ENCODE measurements at regions not wholly inside any gene's neighbourhood (a gene's known extent, or its start where the extent isn't known, plus 50 kb on each side); places are given as distances from the start of the nearest gene placed in this dataset.
"Not testable (repeated sequence)": the region's sequence is repeated elsewhere in the genome, so short reads cannot be mapped to it uniquely, and the experiment has no call there.

- DNase-seq, result no peak
- Histone ChIP-seq H3K27me3 (replicated peaks) (no peaks in the 10 kb centered on the region), H3K4me3 (ENCODE audit: low read depth, low read length) (no peak overlapping the region), H3K36me3 (replicated peaks) (no peaks in the 10 kb centered on the region), H3K27ac (no peak overlapping the region)
- no peak for TF ChIP-seq CTCF (IDR thresholded peaks at IDR 0.05; ENCODE audit: low read depth, low read length, missing control alignments)
- in situ Hi-C loops (cut with HindIII; ENCODE audit: low pct_ligation_motif_present, low sequenced_read_pairs), result no loop called here
Observed at GRCh38 chr4:115219315-115219860, 106.0 kb upstream of the NDST4 start.

GRCh38 chr4:115215935-115216334, 102.5 kb upstream of the NDST4 start:
- Histone ChIP-seq H3K27ac (no peak overlapping the region), H3K27me3 (replicated peaks) (no peaks in the 10 kb centered on the region), H3K36me3 (replicated peaks) (no peaks in the 10 kb centered on the region), H3K4me3 (ENCODE audit: low read depth, low read length) (no peak overlapping the region)
- in situ Hi-C loops (cut with HindIII; ENCODE audit: low pct_ligation_motif_present, low sequenced_read_pairs), result no loop called here
- DNase-seq, result no peak
- TF ChIP-seq CTCF (IDR thresholded peaks at IDR 0.05; ENCODE audit: low read depth, low read length, missing control alignments), result no peak

GRCh38 chr4:115213716-115214115, 100.3 kb upstream of the NDST4 start:
- Histone ChIP-seq H3K4me3 (ENCODE audit: low read depth, low read length) (no peak overlapping the region), H3K36me3 (replicated peaks) (no peaks in the 10 kb centered on the region), H3K27me3 (replicated peaks) (no peaks in the 10 kb centered on the region), H3K27ac (no peak overlapping the region)
- TF ChIP-seq CTCF (IDR thresholded peaks at IDR 0.05; ENCODE audit: low read depth, low read length, missing control alignments), result no peak
- in situ Hi-C loops (cut with HindIII; ENCODE audit: low pct_ligation_motif_present, low sequenced_read_pairs), result no loop called here
- no peak for DNase-seq

- H3K36me3 ChIP-seq (replicated peaks), result no peaks in the 10 kb centered on the region
Observed at GRCh38 chr4:115201042-115201330, 87.6 kb upstream of the NDST4 start.

GRCh38 chr4:115200201-115201041, 87.0 kb upstream of the NDST4 start:
- H3K27ac ChIP-seq; DNase-seq; H3K4me3 ChIP-seq (ENCODE audit: low read depth, low read length); in situ Hi-C loops (cut with HindIII; ENCODE audit: low pct_ligation_motif_present, low sequenced_read_pairs); H3K27me3 ChIP-seq (replicated peaks); H3K36me3 ChIP-seq (replicated peaks): not testable (repeated sequence)

More at GRCh38 chr4:115201042-115201330, 87.6 kb upstream of the NDST4 start:
- no peak for DNase-seq
- in situ Hi-C loops (cut with HindIII; ENCODE audit: low pct_ligation_motif_present, low sequenced_read_pairs), result no loop called here
- Histone ChIP-seq H3K4me3 (ENCODE audit: low read depth, low read length) (no peak overlapping the region), H3K27me3 (replicated peaks) (no peaks in the 10 kb centered on the region), H3K27ac (no peak overlapping the region)
- no peak for TF ChIP-seq CTCF (IDR thresholded peaks at IDR 0.05; ENCODE audit: low read depth, low read length, missing control alignments)

- H3K36me3 ChIP-seq (replicated peaks); in situ Hi-C loops (cut with HindIII; ENCODE audit: low pct_ligation_motif_present, low sequenced_read_pairs); H3K27me3 ChIP-seq (replicated peaks); H3K4me3 ChIP-seq (ENCODE audit: low read depth, low read length); DNase-seq; H3K27ac ChIP-seq: not testable (repeated sequence)
Observed at GRCh38 chr4:115194612-115195011, 81.2 kb upstream of the NDST4 start.

- in situ Hi-C loops (cut with HindIII; ENCODE audit: low pct_ligation_motif_present, low sequenced_read_pairs), result no loop called here
- TF ChIP-seq CTCF (IDR thresholded peaks at IDR 0.05; ENCODE audit: low read depth, low read length, missing control alignments), result no peak
- Histone ChIP-seq H3K4me3 (ENCODE audit: low read depth, low read length) (no peak overlapping the region), H3K27me3 (replicated peaks) (no peaks in the 10 kb centered on the region), H3K27ac (no peak overlapping the region), H3K36me3 (replicated peaks) (no peaks in the 10 kb centered on the region)
- DNase-seq, result no peak
Observed at GRCh38 chr4:115190529-115190928, 77.1 kb upstream of the NDST4 start.

Data from brain microvascular endothelial cell (primary cell).